ENCODE measurements at regions not wholly inside any gene's neighbourhood (a gene's known extent, or its start where the extent isn't known, plus 50 kb on each side); places are given as distances from the start of the nearest gene placed in this dataset.

DNA sequence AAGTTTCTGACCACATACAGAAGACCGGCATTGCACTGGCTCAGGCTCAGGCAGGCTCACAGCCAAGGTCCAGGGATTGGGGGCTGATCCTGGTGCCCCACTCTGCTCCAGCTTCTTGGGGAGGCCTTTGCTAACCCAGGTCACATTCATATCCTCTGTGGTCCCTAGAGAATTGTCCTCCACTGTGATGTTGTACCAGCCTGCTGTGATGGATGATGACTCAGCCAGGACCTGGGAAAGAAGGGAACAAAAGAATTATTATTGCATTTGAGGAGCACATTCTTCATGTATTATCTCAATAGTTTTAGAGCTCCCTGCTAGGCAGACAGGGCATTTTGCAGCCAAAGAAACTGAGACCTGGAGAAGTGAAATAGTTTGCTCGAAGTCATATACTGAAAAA lies 114.3 kb upstream of the ETV3 start:
- TF ChIP-seq, protein P1, sequence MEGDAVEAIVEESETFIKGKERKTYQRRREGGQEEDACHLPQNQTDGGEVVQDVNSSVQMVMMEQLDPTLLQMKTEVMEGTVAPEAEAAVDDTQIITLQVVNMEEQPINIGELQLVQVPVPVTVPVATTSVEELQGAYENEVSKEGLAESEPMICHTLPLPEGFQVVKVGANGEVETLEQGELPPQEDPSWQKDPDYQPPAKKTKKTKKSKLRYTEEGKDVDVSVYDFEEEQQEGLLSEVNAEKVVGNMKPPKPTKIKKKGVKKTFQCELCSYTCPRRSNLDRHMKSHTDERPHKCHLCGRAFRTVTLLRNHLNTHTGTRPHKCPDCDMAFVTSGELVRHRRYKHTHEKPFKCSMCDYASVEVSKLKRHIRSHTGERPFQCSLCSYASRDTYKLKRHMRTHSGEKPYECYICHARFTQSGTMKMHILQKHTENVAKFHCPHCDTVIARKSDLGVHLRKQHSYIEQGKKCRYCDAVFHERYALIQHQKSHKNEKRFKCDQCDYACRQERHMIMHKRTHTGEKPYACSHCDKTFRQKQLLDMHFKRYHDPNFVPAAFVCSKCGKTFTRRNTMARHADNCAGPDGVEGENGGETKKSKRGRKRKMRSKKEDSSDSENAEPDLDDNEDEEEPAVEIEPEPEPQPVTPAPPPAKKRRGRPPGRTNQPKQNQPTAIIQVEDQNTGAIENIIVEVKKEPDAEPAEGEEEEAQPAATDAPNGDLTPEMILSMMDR (IDR thresholded peaks at IDR 0.05), result no peak
- TF ChIP-seq TCF7L2 (IDR thresholded peaks at IDR 0.05; ENCODE audit: low read depth, low read length), result no peak
- TF ChIP-seq POLR2AphosphoS5 (IDR thresholded peaks at IDR 0.05; ENCODE audit: low read depth, low read length), result no peak
- TF ChIP-seq SIN3A (IDR thresholded peaks at IDR 0.05; ENCODE audit: borderline replicate concordance, insufficient read depth, low read depth, low read length), result no peak
- TF ChIP-seq, protein P2, sequence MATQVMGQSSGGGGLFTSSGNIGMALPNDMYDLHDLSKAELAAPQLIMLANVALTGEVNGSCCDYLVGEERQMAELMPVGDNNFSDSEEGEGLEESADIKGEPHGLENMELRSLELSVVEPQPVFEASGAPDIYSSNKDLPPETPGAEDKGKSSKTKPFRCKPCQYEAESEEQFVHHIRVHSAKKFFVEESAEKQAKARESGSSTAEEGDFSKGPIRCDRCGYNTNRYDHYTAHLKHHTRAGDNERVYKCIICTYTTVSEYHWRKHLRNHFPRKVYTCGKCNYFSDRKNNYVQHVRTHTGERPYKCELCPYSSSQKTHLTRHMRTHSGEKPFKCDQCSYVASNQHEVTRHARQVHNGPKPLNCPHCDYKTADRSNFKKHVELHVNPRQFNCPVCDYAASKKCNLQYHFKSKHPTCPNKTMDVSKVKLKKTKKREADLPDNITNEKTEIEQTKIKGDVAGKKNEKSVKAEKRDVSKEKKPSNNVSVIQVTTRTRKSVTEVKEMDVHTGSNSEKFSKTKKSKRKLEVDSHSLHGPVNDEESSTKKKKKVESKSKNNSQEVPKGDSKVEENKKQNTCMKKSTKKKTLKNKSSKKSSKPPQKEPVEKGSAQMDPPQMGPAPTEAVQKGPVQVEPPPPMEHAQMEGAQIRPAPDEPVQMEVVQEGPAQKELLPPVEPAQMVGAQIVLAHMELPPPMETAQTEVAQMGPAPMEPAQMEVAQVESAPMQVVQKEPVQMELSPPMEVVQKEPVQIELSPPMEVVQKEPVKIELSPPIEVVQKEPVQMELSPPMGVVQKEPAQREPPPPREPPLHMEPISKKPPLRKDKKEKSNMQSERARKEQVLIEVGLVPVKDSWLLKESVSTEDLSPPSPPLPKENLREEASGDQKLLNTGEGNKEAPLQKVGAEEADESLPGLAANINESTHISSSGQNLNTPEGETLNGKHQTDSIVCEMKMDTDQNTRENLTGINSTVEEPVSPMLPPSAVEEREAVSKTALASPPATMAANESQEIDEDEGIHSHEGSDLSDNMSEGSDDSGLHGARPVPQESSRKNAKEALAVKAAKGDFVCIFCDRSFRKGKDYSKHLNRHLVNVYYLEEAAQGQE (IDR thresholded peaks at IDR 0.05; ENCODE audit: insufficient read depth in 1 of 2, low read depth in 2 of 2, low read length in 1 of 2), result no peak
